ENCODE measurements at regions not wholly inside any gene's neighbourhood (a gene's known extent, or its start where the extent isn't known, plus 50 kb on each side); places are given as distances from the start of the nearest gene placed in this dataset.

DNA sequence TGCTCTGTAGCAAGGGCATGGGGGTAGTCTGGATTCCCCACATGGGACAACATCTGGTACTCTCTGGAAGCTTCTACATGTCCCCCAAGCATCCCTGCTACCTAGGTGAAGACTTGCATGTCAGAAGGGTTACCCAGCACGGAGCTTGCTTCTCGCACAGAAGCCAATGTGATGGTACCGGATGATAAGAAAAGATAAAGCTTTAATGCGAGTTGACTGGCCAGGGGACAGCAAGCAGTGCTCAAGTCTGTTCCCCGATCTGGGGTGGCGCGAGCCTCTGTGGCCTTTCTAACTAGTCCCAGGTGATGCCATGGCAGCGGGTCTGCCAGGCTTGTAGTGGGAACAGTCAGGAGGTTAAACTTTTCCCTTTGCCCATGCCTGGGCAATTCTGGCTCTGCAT lies 70.0 kb upstream of the TIAM2 start (continued):
- TF ChIP-seq E2F4 (IDR thresholded peaks at IDR 0.05; ENCODE audit: low read depth, low read length): no peak

DNA sequence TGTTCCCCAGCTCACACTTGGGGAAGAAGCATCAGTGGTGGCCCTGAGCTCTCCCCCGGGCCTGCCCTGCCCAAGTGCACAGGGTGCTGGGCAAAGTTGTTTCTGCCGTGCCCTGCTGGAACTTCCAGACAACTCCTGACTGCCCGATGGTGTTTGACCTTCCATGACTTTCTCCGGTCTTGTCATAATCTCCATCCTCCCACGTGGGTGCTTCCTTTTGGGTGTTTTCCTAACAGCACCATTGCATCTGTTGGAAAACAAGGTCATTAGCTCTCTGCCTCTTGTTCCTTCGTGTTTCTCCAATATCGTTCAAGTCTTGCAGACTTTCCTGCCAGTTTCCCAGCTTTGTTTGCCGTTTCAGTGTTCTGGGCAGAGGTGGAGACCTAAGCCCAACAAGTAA lies 68.7 kb upstream of the TIAM2 start:
- ATAC-seq (no peak), FAIRE-seq (no peak), DNase-seq (ENCODE audit: low read depth, low spot score) (no peak)
- H3K27ac ChIP-seq (ENCODE audit: control insufficient read depth, insufficient read depth): no peak overlapping the region
- no peak for TF ChIP-seq POLR2AphosphoS5 (IDR thresholded peaks at IDR 0.05; ENCODE audit: low read length)
- TF ChIP-seq, protein P1, sequence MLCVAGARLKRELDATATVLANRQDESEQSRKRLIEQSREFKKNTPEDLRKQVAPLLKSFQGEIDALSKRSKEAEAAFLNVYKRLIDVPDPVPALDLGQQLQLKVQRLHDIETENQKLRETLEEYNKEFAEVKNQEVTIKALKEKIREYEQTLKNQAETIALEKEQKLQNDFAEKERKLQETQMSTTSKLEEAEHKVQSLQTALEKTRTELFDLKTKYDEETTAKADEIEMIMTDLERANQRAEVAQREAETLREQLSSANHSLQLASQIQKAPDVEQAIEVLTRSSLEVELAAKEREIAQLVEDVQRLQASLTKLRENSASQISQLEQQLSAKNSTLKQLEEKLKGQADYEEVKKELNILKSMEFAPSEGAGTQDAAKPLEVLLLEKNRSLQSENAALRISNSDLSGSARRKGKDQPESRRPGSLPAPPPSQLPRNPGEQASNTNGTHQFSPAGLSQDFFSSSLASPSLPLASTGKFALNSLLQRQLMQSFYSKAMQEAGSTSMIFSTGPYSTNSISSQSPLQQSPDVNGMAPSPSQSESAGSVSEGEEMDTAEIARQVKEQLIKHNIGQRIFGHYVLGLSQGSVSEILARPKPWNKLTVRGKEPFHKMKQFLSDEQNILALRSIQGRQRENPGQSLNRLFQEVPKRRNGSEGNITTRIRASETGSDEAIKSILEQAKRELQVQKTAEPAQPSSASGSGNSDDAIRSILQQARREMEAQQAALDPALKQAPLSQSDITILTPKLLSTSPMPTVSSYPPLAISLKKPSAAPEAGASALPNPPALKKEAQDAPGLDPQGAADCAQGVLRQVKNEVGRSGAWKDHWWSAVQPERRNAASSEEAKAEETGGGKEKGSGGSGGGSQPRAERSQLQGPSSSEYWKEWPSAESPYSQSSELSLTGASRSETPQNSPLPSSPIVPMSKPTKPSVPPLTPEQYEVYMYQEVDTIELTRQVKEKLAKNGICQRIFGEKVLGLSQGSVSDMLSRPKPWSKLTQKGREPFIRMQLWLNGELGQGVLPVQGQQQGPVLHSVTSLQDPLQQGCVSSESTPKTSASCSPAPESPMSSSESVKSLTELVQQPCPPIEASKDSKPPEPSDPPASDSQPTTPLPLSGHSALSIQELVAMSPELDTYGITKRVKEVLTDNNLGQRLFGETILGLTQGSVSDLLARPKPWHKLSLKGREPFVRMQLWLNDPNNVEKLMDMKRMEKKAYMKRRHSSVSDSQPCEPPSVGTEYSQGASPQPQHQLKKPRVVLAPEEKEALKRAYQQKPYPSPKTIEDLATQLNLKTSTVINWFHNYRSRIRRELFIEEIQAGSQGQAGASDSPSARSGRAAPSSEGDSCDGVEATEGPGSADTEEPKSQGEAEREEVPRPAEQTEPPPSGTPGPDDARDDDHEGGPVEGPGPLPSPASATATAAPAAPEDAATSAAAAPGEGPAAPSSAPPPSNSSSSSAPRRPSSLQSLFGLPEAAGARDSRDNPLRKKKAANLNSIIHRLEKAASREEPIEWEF (IDR thresholded peaks at IDR 0.05; ENCODE audit: insufficient replicate concordance, low read depth, low read length): no peak
- no peak for TF ChIP-seq POLR2AphosphoS2 (IDR thresholded peaks at IDR 0.05; ENCODE audit: low read depth, low read length)
- H2AFZ ChIP-seq (ENCODE audit: control insufficient read depth, low read depth, low read length): no peak overlapping the region
- BruUV-seq (replicated peaks): no TSS peak
- no peaks in the 10 kb centered on the region for H3K27me3 ChIP-seq (replicated peaks in 1 of 2; ENCODE audit: control insufficient read depth in 2 of 2, insufficient read depth in 2 of 2, low read length in 1 of 2)
- no peaks in the 10 kb centered on the region for H4K20me1 ChIP-seq (ENCODE audit: control insufficient read depth, insufficient read depth)
- no peaks in the 10 kb centered on the region for H3K36me3 ChIP-seq (ENCODE audit: control insufficient read depth in 2 of 2, insufficient read depth in 2 of 2, low read length in 1 of 2)
- no peak overlapping the region for H3K4me2 ChIP-seq (ENCODE audit: control insufficient read depth, insufficient read depth)
- H3K9me3 ChIP-seq (replicated peaks; ENCODE audit: control insufficient read depth, insufficient read depth, low read length): no peaks in the 10 kb centered on the region
- 73% methylated on average over 8 of the region's 8 CpGs for WGBS (ENCODE audit: insufficient coverage, insufficient replicate concordance, low lambda C conversion rate, missing lambda C conversion rate)
- POLR2A ChIA-PET: no interaction called here
- no peak overlapping the region for H3K9ac ChIP-seq (ENCODE audit: control insufficient read depth, insufficient read depth, low read length)
- CTCF ChIA-PET: interaction anchor here (0.7 to 12.0 kb wide), 11 partner anchors 17 to 390 kb away, joined by 3 to 206 read pairs (median 4); no protein-coding TSS in a partner anchor
- no peaks in the 10 kb centered on the region for H3K4me1 ChIP-seq (ENCODE audit: control insufficient read depth, insufficient read depth, low read length)
- intact Hi-C loops (cut with micrococcal nuclease; ENCODE audit: unreplicated experiment): loop anchor here (5.0 kb wide), 1 partner anchor 59 kb away; no protein-coding TSS in a partner anchor
- H3K4me3 ChIP-seq: no peak overlapping the region
- SMC1A ChIA-PET (ENCODE audit: uncharacterized antibody, unreplicated experiment): interaction anchor here (1.1 to 4.9 kb wide), 4 partner anchors 245 to 253 kb away, joined by 3 to 150 read pairs (median 16); no protein-coding TSS in a partner anchor
- RAD21 ChIA-PET (ENCODE audit: unreplicated experiment): interaction anchor here (7.0 to 7.4 kb wide), 2 partner anchors 246 to 251 kb away, joined by 45 to 116 read pairs; no protein-coding TSS in a partner anchor
- no peaks in the 10 kb centered on the region for H3K79me2 ChIP-seq (ENCODE audit: control insufficient read depth, insufficient read depth, low read length)
- in situ Hi-C loops (cut with MboI): no loop called here

All from GM12878 (cell line).